ENCODE measurements at regions not wholly inside any gene's neighbourhood (a gene's known extent, or its start where the extent isn't known, plus 50 kb on each side); places are given as distances from the start of the nearest gene placed in this dataset.
A peak's percentile ranks its signal among the peaks of the same experiment; 100 is the strongest.
"Not testable (repeated sequence)": the region's sequence is repeated elsewhere in the genome, so short reads cannot be mapped to it uniquely, and the experiment has no call there.

DNA sequence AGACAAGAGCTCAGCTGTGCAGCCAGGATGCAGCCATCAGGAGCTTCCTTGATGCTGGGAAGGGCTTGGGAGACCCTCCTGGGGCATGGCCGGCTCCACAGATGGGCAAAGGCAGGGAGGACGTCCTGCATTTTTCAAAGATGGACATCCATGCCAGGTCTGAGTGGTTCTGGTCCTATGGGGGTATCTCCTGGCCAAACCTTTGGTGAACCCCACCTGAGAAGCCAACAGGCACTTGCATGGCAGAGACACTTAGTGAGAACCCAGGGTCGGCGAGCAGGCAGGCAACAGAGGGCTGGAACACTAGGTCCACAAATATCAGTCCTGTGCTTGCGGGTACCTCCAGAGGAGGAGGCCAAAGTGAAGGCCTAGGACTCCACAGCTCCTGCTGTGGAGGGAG lies 70.0 kb downstream of the KCTD15 start:
- DNase-seq (ENCODE audit: low spot score) (no peak), ATAC-seq (ENCODE audit: low FRiP score) (no peak)
- TF ChIP-seq, protein P1, sequence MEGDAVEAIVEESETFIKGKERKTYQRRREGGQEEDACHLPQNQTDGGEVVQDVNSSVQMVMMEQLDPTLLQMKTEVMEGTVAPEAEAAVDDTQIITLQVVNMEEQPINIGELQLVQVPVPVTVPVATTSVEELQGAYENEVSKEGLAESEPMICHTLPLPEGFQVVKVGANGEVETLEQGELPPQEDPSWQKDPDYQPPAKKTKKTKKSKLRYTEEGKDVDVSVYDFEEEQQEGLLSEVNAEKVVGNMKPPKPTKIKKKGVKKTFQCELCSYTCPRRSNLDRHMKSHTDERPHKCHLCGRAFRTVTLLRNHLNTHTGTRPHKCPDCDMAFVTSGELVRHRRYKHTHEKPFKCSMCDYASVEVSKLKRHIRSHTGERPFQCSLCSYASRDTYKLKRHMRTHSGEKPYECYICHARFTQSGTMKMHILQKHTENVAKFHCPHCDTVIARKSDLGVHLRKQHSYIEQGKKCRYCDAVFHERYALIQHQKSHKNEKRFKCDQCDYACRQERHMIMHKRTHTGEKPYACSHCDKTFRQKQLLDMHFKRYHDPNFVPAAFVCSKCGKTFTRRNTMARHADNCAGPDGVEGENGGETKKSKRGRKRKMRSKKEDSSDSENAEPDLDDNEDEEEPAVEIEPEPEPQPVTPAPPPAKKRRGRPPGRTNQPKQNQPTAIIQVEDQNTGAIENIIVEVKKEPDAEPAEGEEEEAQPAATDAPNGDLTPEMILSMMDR (IDR thresholded peaks at IDR 0.05) = no peak

DNA sequence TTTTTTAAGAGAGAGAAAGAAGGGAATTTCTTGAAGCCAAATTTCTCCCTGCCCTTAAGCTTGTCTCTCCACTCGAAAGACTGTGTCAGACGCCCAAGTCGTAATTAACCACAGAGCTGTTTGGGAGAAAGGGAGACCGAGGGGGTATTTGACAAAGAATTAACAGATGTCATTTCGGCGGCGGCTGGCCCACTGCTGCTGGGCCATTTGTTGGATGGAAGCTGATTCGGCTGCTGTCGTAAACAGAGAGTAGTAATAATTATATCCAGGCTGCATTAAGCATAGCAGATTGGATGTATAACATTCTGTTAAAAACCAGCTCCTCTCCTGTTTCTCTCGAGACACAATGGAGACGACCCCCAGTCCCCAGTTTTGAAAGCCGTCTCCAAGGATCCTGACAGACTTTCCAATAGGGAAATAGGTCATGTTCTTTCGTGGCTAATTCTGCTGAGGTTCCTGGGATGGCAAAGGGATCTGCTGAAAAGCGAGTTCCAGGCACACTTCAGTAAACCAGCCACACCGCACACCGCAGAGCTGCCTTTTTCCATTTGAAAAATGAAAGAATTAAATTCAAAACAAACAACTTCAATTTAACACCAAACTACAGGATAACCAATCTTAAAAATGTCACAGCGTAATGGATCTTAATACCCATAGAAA lies 71.5 kb downstream of the KCTD15 start:
- ATAC-seq (ENCODE audit: low FRiP score) = no peak
- DNase-seq (ENCODE audit: low spot score) = no peak
- TF ChIP-seq, protein P1 (IDR thresholded peaks at IDR 0.05) = no peak

DNA sequence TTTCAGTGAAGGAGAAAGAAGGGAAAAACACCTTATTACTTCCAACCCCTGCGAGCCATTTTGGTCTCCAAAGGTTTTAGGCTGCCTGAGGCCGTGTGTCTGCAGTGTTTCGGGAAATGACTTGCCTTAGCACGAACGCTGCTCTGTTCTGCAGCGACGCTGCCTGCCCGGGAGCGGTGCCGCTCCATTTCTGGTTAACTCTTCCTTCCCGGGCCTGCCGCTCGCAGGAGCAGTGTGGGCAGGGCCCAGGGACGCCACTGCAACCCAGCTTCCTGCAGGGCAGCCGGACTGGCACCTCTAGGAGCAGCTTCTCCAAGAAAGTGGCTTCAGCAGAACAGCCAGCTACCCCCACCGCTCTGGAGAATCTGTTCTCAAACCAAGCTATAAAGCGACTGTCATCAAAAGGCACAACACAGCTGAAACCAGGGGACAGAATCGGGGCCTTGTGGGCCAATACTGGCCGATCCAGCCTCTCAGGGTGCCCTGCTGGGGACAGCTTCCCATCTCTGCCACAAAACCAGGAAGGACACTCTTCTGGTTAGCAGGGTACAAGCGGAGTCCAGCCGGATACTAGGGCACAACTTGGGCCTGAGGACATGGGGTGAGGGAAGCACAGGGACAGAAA lies 72.2 kb downstream of the KCTD15 start:
- no peak for DNase-seq (ENCODE audit: low spot score)
- TF ChIP-seq, protein P1 (IDR thresholded peaks at IDR 0.05) = no peak
- ATAC-seq (ENCODE audit: low FRiP score) = peak; percentile 64

DNA sequence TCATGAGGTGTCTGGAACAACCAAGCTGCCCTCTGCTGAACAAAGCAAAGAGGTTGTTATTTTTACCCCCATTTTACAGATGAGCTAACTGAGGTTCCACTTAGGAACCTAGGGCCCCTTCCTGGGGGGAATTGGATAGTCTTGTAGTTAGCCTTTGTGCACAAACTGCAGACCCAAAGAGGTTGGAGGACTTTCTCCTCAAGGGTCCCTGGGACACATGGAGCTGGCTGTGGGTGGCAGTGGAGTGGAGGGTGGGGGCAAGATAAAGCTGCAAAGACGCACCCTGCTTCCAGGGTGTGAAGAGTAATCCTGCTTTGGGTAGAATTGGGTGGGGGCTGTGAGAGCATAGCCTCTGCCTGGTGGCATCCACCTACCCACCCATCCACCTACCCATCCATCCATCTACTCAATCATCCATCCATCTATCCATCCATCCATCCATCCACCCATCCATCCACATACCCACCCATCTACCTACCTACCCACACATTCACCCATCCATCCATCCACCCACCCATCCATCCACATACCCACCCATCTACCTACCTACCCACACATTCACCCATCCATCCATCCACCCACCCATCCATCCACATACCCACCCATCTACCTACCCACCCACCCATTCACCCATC lies 73.7 kb downstream of the KCTD15 start:
- not testable (repeated sequence) for DNase-seq (ENCODE audit: low spot score); ATAC-seq (ENCODE audit: low FRiP score)

DNA sequence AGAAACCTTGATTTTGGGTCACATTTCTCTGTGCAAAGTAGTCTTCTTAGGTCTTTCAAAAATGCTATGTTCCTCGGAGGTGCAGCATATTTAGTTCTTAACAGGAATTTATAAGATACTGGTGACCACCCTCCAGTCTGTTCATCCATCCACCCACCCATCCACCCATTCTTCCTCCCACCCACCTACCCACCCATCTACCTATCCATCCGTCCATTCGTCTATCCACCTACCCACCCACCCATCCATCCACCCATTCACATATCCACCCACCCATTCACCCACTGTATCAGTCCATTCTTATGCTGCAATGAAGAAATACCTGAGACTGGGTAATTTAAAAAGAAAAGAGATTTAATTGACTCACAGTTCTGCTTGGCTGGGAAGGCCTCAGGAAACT lies 74.9 kb downstream of the KCTD15 start:
- DNase-seq (ENCODE audit: low spot score) (no peak), ATAC-seq (ENCODE audit: low FRiP score) (no peak)
- TF ChIP-seq, protein P1 (IDR thresholded peaks at IDR 0.05) = no peak

DNA sequence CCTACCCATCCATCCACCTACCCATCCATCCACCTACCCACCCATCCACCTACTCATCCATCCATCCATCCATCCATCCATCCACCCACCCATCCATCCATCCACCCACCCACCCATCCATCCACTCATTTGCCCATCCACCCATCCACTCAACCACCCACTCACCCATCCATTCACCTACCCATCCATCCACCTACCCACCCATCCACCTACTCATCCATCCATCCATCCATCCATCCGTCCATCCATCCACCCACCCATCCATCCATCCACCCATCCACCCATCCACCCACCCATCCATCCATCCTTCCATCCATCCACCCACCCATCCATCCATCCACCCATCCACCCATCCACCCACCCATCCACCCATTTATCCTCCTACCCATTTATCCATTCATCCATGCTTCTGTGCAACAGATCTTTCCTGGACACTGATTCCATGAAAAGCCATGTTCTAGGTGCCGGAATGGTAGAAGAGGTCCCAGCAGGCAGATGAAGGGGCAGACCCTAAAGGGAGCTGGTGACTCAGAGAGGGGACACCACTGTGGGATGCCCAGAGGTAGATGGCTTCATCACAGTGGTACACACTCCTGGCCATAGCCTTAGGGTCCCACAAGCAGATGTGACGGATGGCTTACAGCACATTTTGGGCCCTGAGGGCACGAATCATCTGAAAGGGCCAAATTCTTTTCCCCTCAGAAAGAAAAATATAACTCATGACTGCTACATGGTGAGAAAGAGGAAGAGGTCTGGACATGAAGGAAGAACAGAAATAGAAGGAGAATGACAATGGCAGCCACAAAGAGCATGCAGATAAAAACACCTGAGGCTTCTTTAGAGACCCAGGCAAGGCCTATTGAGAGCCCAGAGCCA lies 76.0 kb downstream of the KCTD15 start:
- DNase-seq (ENCODE audit: low spot score) (no peak), ATAC-seq (ENCODE audit: low FRiP score) (no peak)
- TF ChIP-seq, protein P1 (IDR thresholded peaks at IDR 0.05) = no peak

DNA sequence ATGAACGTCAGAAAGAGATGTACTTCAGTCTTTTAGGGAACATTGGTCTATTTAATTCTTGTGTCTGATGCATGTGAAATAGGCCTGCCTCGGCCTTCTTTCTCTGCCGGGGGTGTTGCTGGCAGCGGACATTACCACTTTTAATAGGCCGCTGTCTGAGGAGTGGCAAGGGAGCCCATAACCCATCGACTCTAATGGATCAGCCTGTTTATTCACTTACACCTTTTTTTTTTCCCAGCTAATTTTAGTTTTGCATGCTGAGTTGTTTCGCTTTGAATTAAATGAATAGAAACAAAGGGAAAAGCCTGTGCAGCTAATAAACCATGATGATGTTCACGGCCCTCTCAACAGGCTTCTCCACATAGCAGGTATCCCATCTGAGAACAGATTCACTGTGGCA lies 78.4 kb downstream of the KCTD15 start:
- TF ChIP-seq, protein P1 (IDR thresholded peaks at IDR 0.05) = no peak
- ATAC-seq (ENCODE audit: low FRiP score) (no peak), DNase-seq (ENCODE audit: low spot score) (no peak)

All from omental fat pad (tissue), 3 donors.